ENCODE measurements at regions not wholly inside any gene's neighbourhood (a gene's known extent, or its start where the extent isn't known, plus 50 kb on each side); places are given as distances from the start of the nearest gene placed in this dataset.
"Not testable (repeated sequence)": the region's sequence is repeated elsewhere in the genome, so short reads cannot be mapped to it uniquely, and the experiment has no call there.

DNA sequence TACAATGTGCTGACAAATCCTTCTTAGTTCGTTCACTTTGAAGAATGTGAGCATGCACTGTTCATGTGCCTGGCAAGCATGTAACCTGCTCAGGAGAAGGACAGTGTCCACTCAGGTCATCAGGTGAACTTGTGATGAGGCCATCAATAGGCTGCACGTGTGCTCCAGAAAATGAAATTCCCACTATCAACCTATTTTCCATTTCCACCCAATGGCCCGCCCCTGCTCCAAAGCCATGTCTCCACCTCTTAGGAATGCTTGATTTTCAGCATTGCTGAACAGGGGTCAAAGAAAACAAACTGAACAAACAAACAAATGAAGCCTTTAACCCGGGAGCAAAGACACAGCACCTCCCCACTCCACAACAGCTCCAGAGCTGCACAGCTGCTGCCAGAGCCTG lies 563.2 kb downstream of the TUBA3C start:
- H3K27ac Mint-ChIP-seq; H3K4me2 ChIP-seq (ENCODE audit: insufficient read depth, insufficient read length, low read length); H3K18ac ChIP-seq (ENCODE audit: insufficient read length, low read depth, low read length); DNase-seq; H4K20me1 ChIP-seq (ENCODE audit: control insufficient read depth, insufficient read depth, insufficient read length); H3K36me3 Mint-ChIP-seq (ENCODE audit: insufficient read depth in 1 of 3, low read depth in 3 of 3); H4K5ac ChIP-seq (ENCODE audit: insufficient read length, low read depth, low read length); H4K91ac ChIP-seq (ENCODE audit: insufficient read length, low read depth, low read length); H3K14ac ChIP-seq (ENCODE audit: insufficient read depth, low read length); H2BK5ac ChIP-seq (ENCODE audit: insufficient read length, low read length); H3K23ac ChIP-seq (ENCODE audit: insufficient read length, low read depth, low read length); H4K8ac ChIP-seq (replicated peaks; ENCODE audit: insufficient read length, low read depth, low read length); H2BK12ac ChIP-seq (ENCODE audit: insufficient read length, low read depth, low read length); H3K4me1 Mint-ChIP-seq; H3K79me1 ChIP-seq (ENCODE audit: insufficient read depth, low read depth, low read length, poor library complexity, severe bottlenecking); H3T11ph ChIP-seq (ENCODE audit: low read length); H2BK15ac ChIP-seq (ENCODE audit: low read depth, low read length); H3K79me2 ChIP-seq (ENCODE audit: insufficient read depth, low read length); H2BK20ac ChIP-seq (ENCODE audit: low read depth, low read length, poor library complexity, severe bottlenecking); H3K27me3 ChIP-seq (ENCODE audit: insufficient read depth, low read length); H3K23me2 ChIP-seq (ENCODE audit: insufficient read length, low read depth, low read length, poor library complexity, severe bottlenecking); H3K9me3 ChIP-seq (ENCODE audit: control insufficient read depth, low read depth, low read length); H3K56ac ChIP-seq (ENCODE audit: insufficient read length, low read depth, low read length); H3K4ac ChIP-seq (ENCODE audit: low read depth, low read length); H3K27me3 Mint-ChIP-seq (ENCODE audit: low read depth); H3K4me1 ChIP-seq (ENCODE audit: insufficient read depth, low read length); H3K27ac ChIP-seq (ENCODE audit: insufficient read length, low read depth, low read length); H3K9ac ChIP-seq (ENCODE audit: extremely low read depth, insufficient read length, low read length); H2AK5ac ChIP-seq (ENCODE audit: insufficient read length, low read length); H2BK120ac ChIP-seq (ENCODE audit: low read depth, low read length, poor library complexity, severe bottlenecking); H2AFZ ChIP-seq (ENCODE audit: low read length); H3K4me3 Mint-ChIP-seq: not testable (repeated sequence)
- H3K9me3 Mint-ChIP-seq: peaks cover 20 to 31% of the 10 kb centered on the region in 2 experiments
- no CpG with 5 or more reads among the region's 4 CpGs for WGBS (ENCODE audit: extremely low coverage, insufficient read length, low lambda C conversion rate)

- H3K4me2 ChIP-seq (ENCODE audit: insufficient read depth, insufficient read length, low read length); H2AFZ ChIP-seq (ENCODE audit: low read length); H3K18ac ChIP-seq (ENCODE audit: insufficient read length, low read depth, low read length); H3K4me3 Mint-ChIP-seq; H4K20me1 ChIP-seq (ENCODE audit: control insufficient read depth, insufficient read depth, insufficient read length); H2BK15ac ChIP-seq (ENCODE audit: low read depth, low read length); H3K79me2 ChIP-seq (ENCODE audit: insufficient read depth, low read length); H2BK12ac ChIP-seq (ENCODE audit: insufficient read length, low read depth, low read length); H4K8ac ChIP-seq (replicated peaks; ENCODE audit: insufficient read length, low read depth, low read length); H2AK5ac ChIP-seq (ENCODE audit: insufficient read length, low read length); H3K27me3 Mint-ChIP-seq (ENCODE audit: low read depth); H3K56ac ChIP-seq (ENCODE audit: insufficient read length, low read depth, low read length); H3K36me3 Mint-ChIP-seq (ENCODE audit: insufficient read depth in 1 of 3, low read depth in 3 of 3); H3K23ac ChIP-seq (ENCODE audit: insufficient read length, low read depth, low read length); H3K4me1 Mint-ChIP-seq; H3K23me2 ChIP-seq (ENCODE audit: insufficient read length, low read depth, low read length, poor library complexity, severe bottlenecking); H3K79me1 ChIP-seq (ENCODE audit: insufficient read depth, low read depth, low read length, poor library complexity, severe bottlenecking); H3T11ph ChIP-seq (ENCODE audit: low read length); H3K27me3 ChIP-seq (ENCODE audit: insufficient read depth, low read length); H2BK120ac ChIP-seq (ENCODE audit: low read depth, low read length, poor library complexity, severe bottlenecking); H3K4me1 ChIP-seq (ENCODE audit: insufficient read depth, low read length); H3K9ac ChIP-seq (ENCODE audit: extremely low read depth, insufficient read length, low read length); DNase-seq; H3K27ac ChIP-seq (ENCODE audit: insufficient read length, low read depth, low read length); H3K4ac ChIP-seq (ENCODE audit: low read depth, low read length); H2BK20ac ChIP-seq (ENCODE audit: low read depth, low read length, poor library complexity, severe bottlenecking); H2BK5ac ChIP-seq (ENCODE audit: insufficient read length, low read length); H4K5ac ChIP-seq (ENCODE audit: insufficient read length, low read depth, low read length); H4K91ac ChIP-seq (ENCODE audit: insufficient read length, low read depth, low read length); H3K27ac Mint-ChIP-seq; H3K14ac ChIP-seq (ENCODE audit: insufficient read depth, low read length): not testable (repeated sequence)
- H3K9me3 ChIP-seq (ENCODE audit: control insufficient read depth, low read depth, low read length): peaks cover 11% of the 10 kb centered on the region
- WGBS (ENCODE audit: extremely low coverage, insufficient read length, low lambda C conversion rate): no CpG with 5 or more reads among the region's 14 CpGs
- H3K9me3 Mint-ChIP-seq: peaks cover 28 to 40% of the 10 kb centered on the region in 2 experiments
Observed at GRCh38 chr13:18610476-18610875, 571.1 kb downstream of the TUBA3C start.
